Activated CD4-positive, alpha-beta T cell treated with anti-CD3 and anti-CD28 coated beads, Interleukin-2, amount 50 U/mL, for 16 hours (primary cell): ENCODE measurements at regions not wholly inside any gene's neighbourhood (a gene's known extent, or its start where the extent isn't known, plus 50 kb on each side); places are given as distances from the start of the nearest gene placed in this dataset.
"Not testable (repeated sequence)": the region's sequence is repeated elsewhere in the genome, so short reads cannot be mapped to it uniquely, and the experiment has no call there.

Experiments
- DNase-seq: peaks from one replicate; pipeline ENCODE4 v3.0.0-alpha.2; 2020

DNA sequence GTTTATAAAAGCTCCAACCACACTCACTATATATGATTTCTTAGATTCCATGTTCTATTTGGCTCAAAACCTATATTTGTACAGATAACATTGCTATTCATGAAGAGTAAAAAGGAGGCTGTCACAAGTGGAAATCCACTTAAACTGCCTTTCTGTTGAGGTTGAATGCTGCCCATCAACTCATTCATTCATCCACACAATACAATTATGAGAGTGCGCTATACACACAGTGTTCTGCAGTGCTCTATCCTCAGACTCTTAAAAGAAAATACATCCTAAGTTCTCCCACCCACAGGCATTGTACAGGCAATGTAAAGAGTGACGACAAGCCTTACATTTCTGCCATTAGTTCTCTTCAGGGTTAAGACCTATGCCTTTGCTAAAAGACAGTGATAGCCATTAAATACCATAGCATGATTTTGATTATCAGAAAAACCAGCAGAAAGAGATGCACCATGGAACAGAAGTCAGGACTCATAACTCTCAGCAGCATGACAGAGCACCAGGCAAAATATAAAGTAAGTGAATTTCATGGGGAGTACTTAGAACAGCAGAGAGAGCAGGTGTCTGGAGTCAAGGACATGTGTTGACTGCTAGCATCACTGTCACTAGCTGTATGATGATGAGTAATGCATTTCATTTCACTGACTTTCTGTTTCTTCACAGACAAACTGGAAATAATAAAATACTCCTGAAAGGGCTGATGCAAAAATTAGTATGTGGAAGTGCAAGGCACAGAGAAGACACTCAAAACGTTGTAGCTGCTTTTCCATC is 218.0 kb downstream of the RBM26 start:
- DNase-seq: no peak

DNA sequence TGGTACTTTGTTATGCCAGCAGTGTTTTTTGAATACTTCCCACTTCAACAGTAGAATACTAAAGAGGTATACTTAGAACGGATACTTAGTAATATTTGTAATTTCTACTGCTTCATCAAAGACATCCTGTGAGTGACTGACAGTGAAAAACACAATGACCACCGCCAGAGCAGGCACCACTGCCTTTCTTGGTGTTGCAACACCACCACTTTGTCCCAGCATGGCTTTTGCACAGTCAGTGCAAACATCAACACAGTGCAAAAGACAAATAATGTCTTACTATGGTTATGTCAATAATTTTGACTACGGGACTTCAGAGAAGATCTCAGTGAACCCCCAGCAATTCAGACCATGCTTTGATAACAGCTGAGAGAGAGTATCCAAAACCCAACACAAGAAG is 220.5 kb downstream of the RBM26 start:
- peak; percentile 44 for DNase-seq

- no peak for DNase-seq
Observed at GRCh38 chr13:79183231-79183630, 222.8 kb downstream of the RBM26 start.

- DNase-seq: not testable (repeated sequence)
Observed at GRCh38 chr13:79173691-79174090, 232.4 kb downstream of the RBM26 start.

GRCh38 chr13:79172924-79173323 is 233.1 kb downstream of the RBM26 start:
- not testable (repeated sequence) for DNase-seq

- DNase-seq: no peak
Observed at GRCh38 chr13:79171141-79172061, 234.7 kb downstream of the RBM26 start.

GRCh38 chr13:79160818-79161217 is 245.2 kb downstream of the RBM26 start:
- DNase-seq: no peak

DNA sequence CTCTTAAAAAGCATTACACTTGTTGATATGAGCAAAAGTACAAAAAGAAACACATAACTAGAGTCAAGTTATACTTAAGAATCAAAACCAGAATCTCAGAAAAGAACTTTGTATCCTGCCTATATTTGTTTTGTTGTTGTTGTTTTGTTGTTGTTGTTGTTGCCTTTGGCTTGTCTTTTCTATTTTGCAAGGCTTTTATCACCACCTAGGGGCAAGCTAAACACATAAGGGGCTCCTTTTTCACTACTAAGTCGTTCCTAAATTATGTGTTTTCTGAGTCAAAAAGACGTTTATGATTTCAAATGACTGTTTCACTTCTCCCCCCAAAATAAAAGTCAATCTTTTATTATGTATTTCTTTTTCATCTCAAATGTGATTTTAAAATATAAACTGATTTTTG is 250.2 kb downstream of the RBM26 start:
- no peak for DNase-seq

DNA sequence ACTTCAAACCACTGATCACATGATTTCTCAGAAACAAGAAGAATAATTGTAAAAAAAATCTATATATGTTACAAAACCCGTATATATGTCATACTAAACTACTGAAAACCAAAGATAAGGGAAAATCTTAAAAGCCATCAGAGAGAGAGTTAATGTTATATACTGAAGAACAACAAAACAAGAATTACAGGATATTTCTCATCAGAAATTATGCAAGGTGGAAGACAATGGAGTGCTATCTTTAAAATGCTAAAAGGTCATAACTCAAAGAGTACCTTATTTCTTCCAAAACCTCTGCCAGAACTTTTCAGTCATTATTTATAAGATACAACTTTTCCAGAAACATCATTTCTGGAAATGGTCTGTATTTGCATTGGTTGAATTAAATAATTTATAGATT is 256.8 kb downstream of the RBM26 start:
- no peak for DNase-seq

GRCh38 chr13:79141082-79141481 is 265.0 kb downstream of the RBM26 start:
- DNase-seq: no peak

DNA sequence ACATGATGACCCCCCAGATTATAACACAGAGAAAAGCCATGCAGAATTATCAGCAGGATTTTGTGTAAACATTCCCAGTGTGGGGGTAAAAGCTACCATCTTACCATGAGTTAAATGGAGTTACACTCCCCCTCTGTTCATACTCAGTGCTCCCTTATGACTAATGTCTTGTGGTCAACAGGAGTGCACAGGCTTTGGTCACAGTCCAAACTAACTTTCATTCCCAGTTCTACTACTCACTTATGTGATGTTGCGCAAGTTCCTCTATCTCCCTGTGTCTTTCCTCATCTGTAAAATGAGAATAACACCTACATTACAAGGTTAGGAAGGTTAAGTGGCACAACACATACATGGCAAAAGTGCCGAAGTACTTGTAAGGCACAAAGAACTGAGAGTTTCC is 277.9 kb downstream of the RBM26 start:
- no peak for DNase-seq

DNA sequence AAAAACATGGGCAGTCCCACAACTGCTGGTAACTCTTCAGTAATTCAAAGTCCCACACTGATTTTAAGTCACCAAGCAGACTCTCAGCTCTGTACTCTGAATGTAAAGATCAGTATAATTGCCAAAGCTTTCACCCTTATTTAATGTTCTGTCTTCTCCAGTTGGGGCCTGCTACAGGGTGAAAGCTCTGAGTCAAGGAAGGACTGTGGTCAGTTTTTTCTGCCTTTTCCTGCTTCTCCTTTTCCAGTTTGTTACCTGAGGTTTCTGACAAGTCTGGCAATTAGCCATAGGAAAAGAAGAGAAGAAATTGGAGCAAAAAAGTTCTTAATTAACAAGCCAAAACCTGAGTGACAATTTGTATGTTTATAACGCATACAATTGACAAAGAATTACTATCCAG is 279.3 kb downstream of the RBM26 start:
- DNase-seq: no peak

- no peak for DNase-seq
Observed at GRCh38 chr13:79124183-79124582, 281.9 kb downstream of the RBM26 start.

DNA sequence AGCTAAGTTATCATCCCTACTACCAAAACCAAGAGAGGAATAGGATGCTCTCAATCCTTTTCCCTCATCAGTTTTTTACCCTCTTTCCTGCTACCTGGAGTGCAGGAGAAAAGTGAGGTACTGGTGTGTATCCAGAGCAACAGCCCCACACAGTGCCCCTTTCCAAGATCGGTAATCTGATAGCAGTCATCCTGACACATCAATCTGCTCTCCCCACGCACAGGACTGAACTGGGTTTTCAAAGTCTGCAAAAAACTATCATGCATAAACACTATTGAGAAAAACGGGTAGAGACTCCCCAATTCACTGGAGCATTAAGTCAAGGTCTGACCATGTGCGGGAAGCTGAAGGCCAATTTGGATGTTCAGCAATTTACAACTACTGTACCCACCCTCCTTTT is 284.8 kb downstream of the RBM26 start:
- DNase-seq: no peak

DNA sequence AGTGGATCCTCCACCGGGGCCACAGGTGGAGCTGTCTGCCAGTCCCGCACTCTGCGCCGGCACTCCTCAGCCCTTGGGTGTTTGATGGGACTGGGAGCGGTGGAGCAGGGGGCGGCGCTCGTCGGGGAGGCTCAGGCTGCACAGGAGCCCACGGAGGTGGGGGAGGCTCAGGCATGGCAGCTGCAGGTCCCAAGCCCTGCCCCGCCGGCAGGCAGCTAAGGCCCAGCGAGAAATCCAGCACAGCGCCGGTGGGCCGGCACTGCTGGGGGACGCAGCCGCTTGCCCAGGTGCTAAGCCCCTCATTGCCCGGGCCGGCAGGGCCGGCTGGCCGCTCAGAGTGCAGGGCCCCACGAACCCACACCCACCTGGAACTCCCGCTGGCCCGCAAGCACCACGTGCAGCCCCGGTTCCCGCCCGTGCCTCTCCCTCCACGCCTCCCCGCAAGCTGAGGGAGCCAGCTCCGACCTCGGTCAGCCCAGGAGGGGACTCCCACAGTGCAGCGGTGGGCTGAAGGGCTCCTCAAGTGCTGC is 286.4 kb downstream of the RBM26 start:
- DNase-seq: no peak

- no peak for DNase-seq
Observed at GRCh38 chr13:79112016-79112415, 294.0 kb downstream of the RBM26 start.

DNA sequence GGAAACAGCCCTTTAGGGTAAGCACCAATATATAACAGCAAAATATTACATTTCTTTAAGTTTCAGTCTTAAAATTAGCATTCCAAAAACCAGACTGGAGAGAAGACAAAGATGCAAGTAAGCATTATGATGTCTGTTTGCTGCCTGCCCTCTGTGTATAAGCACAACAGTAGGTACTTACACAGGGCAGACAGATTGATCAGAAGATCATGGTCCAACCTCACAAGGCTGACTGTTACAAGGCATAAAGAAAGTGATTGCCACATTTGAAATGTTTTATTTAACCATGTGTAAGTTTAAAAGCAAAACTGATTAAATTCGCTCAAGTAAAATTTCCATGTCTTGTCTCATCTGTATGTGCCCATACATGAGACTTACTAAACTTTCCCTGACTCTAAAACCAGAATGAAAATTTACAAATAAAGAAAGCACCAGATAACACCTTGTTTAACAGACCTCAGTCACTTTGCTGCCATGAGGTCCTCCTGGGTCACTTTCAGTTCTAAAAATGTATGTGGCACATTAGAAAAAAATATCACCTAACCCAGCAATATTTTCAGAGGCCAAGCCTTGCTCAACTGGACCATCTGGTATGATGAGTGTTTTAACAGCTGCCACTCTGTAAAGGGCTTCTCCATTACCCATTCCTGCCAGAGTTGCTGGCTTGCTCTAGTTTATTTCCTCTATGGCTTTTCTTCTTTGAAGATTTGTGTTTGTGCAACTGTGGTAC is 297.0 kb downstream of the RBM26 start:
- DNase-seq: no peak

- no peak for DNase-seq
Observed at GRCh38 chr13:79098596-79098995, 307.5 kb downstream of the RBM26 start.

DNA sequence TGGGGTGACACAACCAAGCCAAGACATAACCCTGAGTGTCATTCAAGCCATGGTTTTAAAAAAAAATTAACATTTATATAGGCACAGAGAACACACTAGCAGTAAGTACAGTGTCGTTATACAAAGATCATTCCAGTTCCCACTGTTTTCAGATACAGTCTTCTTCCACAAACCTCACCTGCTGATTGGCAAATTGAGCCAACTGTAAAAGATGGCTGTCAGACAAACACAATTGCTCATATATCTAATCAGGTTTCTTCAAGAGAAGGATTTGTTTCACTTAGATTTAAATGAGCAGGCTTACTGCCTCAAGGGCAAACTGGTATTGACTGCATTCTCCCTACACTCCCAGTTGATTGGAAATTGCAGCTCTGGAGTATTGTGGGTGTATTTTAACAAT is 308.9 kb downstream of the RBM26 start:
- no peak for DNase-seq

DNA sequence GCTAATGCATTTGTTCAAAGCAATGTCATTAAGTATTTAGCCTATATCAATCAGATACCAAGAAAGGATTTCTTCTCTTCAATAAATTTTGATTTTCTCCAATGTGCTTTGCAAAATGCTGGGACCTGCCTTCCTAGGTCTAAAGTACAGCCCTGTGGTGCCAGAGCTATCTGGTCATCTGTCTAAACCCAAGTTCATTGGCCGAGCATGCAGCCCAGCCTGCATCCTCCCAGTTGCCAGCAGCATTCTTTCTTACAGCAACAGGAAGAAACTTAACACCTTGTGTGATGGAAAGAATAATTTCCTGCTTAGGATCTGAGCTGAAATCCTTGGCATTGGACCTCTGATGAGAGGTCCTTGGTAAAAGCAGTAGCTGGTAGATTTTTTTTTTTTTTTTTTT is 310.0 kb downstream of the RBM26 start:
- no peak for DNase-seq

DNA sequence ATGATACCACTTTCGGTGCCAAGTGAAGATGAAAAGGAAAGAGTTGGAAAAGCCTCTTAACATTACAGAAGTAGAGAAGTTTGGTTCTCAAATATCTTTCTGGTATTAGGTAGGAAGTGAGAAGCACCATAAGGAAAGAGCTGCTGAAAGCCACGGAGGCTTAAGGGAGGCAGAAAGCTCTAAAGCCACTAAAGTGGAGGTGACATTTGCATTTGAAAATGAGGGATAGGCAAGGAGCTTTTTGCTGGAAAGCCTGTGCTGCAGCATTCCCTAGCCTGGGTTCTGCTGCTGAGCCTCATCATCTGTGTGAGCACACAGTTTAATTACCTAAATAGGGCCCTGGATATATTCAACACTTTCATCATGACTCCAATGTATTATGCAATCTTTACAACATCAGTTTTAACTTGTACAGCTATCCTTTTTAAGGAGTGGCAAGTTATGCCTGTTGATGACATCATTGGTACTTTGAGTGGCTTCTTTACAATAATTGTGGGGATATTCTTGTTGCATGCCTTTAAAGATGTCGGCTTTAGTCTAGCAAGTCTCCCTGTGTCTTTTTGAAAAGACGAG is 315.4 kb downstream of the RBM26 start:
- DNase-seq: no peak

DNA sequence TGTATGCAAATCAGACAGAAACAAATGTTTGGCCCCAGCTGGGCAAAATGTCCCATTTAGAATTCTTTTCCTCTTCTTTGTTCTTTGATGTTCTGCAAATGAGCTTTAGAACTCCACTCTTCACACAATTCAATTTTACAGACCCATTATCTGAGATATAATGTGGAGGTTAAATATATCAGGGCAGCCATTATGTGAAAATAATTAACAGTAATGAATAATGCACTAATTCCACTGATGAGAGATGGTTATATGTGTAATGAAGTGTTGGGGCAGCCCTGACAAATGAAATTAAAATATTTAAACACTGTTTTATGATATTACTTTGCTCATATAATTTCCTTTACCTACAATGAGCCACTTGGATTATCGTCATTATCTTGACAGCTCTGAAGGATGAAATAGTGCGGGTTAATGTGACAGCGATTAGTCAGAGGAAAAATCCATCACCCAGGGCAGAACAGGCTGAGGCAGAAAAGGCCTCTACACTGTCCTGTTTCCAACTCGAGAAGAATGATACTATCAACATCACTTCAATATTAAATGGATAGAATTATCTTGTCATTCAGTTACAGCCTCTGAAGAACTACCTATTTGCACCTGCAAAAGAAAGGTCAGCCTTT is 321.1 kb downstream of the RBM26 start:
- no peak for DNase-seq
